Umbilical cord (tissue), 1 donor: ENCODE measurements at regions not wholly inside any gene's neighbourhood (a gene's known extent, or its start where the extent isn't known, plus 50 kb on each side); places are given as distances from the start of the nearest gene placed in this dataset.

Experiments
- DNase-seq: peaks from one replicate; pipeline ENCODE4 v3.0.0-alpha.2; 2015; ENCODE audit warnings: low spot score

DNA sequence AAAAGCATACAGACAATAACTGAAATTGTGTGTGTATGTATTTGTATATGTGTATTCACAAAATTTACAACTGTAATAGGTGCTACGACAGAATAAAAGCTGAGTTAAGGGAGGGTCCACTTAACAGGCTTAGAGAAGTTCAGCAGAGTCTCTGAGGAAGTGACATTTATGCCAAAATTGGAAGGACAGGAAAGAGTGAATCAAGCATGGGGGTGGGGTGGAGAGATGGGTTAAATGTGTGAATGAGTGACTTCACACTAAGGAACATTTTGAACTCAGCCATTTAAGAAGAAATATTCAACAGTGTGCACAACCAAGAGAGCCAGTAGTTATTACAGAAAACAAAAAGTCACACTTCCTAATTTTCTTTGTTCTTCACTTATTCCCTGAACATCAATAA, 53.8 kb upstream of the RGS1 start:
- DNase-seq: no peak

GRCh38 chr1:192522673-192523072, 52.9 kb upstream of the RGS1 start:
- no peak for DNase-seq

DNA sequence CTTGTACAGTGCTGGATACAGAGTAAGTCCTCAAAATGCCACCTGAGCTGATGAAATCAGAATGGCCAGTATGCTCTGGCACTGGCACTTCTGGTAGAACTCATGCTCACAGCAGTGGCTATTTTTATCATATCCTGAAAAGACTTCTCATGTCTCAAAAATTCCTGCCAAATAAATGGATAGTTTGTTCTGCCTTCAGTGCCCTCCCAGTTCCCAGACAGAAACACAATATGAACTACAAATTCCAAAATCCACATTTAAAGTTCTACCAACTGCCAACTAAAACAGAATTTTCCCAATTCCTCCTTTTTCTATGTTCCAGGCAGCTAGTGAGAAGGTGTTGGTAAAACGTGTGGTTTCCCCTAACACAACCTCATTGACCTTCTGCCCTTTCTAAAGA, 51.4 kb upstream of the RGS1 start:
- no peak for DNase-seq
